Panc1 (cell line): ENCODE measurements at regions not wholly inside any gene's neighbourhood (a gene's known extent, or its start where the extent isn't known, plus 50 kb on each side); places are given as distances from the start of the nearest gene placed in this dataset.

ENCODE experiments used
- ATAC-seq: fragments of 200-7000 bp; cut with Tn5 transposase; 2 replicates; pipeline ENCODE4 v1.9.1; 2020; ENCODE audit warnings: mild to moderate bottlenecking, moderate library complexity
- BruUV-seq: library from RNA; stranded (reverse); fragments of 400-500 nt; replicated peaks from 2 replicates; lab custom pipeline; 2021; lab: Mats Ljungman, UMichigan
- CTCF ChIA-PET: fragments of 300-600 bp; sonication (Branson Sonifier 250); formaldehyde crosslinking; loops from one replicate; lab custom pipeline; 2022; ENCODE audit warnings: antibody characterized with exemption; lab: Charles Lee
- POLR2A ChIA-PET: fragments of 300-600 bp; sonication (Branson Sonifier 250); formaldehyde crosslinking; loops from one replicate; lab custom pipeline; 2022; ENCODE audit warnings: antibody characterized with exemption; lab: Charles Lee
- DNase-seq: peaks from one replicate; pipeline ENCODE4 v3.0.0-alpha.2; 2010; ENCODE audit warnings: low read depth, low spot score
- H3K27ac ChIP-seq: 2 replicates; pipeline ENCODE4 v1.5.1; 2011; ENCODE audit warnings: mild to moderate bottlenecking, low read length, inconsistent platforms
- H3K27me3 ChIP-seq: fragments of 200-500 bp; sonication (Bioruptor generic); 2 replicates; pipeline ENCODE4 v1.6.0; 2014; ENCODE audit warnings: low read length, inconsistent platforms; ENCODE audit not compliant: control insufficient read depth, insufficient read depth
- H3K36me3 ChIP-seq: fragments of 200-500 bp; sonication (Bioruptor generic); 2 replicates; pipeline ENCODE4 v1.5.1; 2014; ENCODE audit warnings: inconsistent platforms, mild to moderate bottlenecking, low read length, moderate library complexity; ENCODE audit not compliant: control insufficient read depth, insufficient read depth
- H3K4me1 ChIP-seq: 2 replicates; pipeline ENCODE4 v1.5.1; 2011; ENCODE audit warnings: inconsistent platforms, mild to moderate bottlenecking, low read length, moderate library complexity; ENCODE audit not compliant: control insufficient read depth, insufficient read depth
- H3K4me3 ChIP-seq, 2 experiments: 2 replicates each; pipeline ENCODE4 v1.5.1; 2011 to 2012; ENCODE audit warnings: low read depth in 2 of 2, low read length in 2 of 2, mild to moderate bottlenecking in 2 of 2, inconsistent platforms in 1 of 2, moderate library complexity in 1 of 2
- H3K9me3 ChIP-seq: fragments of 200-500 bp; sonication (Bioruptor generic); 2 replicates; pipeline ENCODE4 v1.5.1; 2014; ENCODE audit warnings: low read depth, mild to moderate bottlenecking, inconsistent platforms, low read length, moderate library complexity; ENCODE audit not compliant: control insufficient read depth, insufficient read depth
- CTCF ChIP-seq: fragments of 450-650 bp; IDR thresholded peaks from 2 replicates; pipeline ENCODE4 v1.5.1; 2017; ENCODE audit warnings: mild to moderate bottlenecking
- POLR2AphosphoS5 ChIP-seq: IDR thresholded peaks from 2 replicates; pipeline ENCODE4 v1.6.1; 2012; ENCODE audit warnings: mild to moderate bottlenecking, low read depth, low read length, moderate library complexity
- SIN3A ChIP-seq: IDR thresholded peaks from 2 replicates; pipeline ENCODE4 v1.6.1; 2012; ENCODE audit warnings: low read depth, mild to moderate bottlenecking, low read length, moderate library complexity, borderline replicate concordance; ENCODE audit not compliant: insufficient read depth
- TCF7L2 ChIP-seq: IDR thresholded peaks from 2 replicates; pipeline ENCODE4 v1.6.1; 2011; ENCODE audit warnings: mild to moderate bottlenecking, low read depth, low read length, inconsistent platforms
- in situ Hi-C: cut with HindIII; loops from 2 replicates; pipeline ENCODE4 v1.10.0; 2016; ENCODE audit warnings: low sequenced_read_pairs, low pct_unique_long_range_greater_than_20kb
- intact Hi-C: fragments of 100-400 bp; cut with micrococcal nuclease; formaldehyde crosslinking; loops from one replicate; pipeline ENCODE4 v1.10.0; 2022; ENCODE audit not compliant: unreplicated experiment
- TF ChIP-seq, protein P1 (sequence below), 2 experiments: IDR thresholded peaks; 2 replicates each; pipeline ENCODE4 v1.6.1; 2011 to 2012; ENCODE audit warnings: low read depth in 2 of 2, control low read depth in 1 of 2, low read length in 1 of 2, mild to moderate bottlenecking in 1 of 2, moderate library complexity in 1 of 2; ENCODE audit not compliant: insufficient read depth in 1 of 2

DNA sequence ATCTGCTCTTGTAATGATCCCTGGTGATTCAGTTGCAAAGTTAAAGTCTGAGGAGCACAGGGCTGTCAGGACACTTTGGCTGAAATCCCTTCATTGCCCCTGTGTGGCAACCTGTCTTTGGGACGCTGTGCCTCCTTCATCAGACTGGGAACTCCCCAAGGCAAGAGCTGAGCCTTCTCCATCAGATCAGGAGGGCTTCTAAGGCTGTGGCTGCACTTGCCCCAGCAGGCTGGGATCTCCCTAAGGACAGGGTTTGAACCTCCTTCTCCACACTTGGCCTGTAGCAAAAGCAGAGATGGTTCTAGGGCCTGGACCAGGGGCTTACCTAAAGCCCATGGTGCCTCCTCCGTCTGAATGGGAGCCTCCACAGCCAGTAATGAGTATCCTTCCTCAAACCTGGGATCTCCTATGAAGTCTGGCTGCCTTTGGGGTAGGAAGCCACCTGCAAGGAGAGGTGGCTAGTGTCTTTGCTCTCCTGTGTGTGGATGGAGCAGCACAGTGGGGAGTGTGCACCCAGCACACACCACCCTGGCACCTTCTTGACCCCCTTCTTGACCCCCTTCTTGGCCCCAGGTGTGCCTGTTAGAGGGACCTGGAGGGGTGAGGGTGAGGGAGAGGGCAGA lies 79.0 kb upstream of the NKD1 start:
- TF ChIP-seq, protein P1, sequence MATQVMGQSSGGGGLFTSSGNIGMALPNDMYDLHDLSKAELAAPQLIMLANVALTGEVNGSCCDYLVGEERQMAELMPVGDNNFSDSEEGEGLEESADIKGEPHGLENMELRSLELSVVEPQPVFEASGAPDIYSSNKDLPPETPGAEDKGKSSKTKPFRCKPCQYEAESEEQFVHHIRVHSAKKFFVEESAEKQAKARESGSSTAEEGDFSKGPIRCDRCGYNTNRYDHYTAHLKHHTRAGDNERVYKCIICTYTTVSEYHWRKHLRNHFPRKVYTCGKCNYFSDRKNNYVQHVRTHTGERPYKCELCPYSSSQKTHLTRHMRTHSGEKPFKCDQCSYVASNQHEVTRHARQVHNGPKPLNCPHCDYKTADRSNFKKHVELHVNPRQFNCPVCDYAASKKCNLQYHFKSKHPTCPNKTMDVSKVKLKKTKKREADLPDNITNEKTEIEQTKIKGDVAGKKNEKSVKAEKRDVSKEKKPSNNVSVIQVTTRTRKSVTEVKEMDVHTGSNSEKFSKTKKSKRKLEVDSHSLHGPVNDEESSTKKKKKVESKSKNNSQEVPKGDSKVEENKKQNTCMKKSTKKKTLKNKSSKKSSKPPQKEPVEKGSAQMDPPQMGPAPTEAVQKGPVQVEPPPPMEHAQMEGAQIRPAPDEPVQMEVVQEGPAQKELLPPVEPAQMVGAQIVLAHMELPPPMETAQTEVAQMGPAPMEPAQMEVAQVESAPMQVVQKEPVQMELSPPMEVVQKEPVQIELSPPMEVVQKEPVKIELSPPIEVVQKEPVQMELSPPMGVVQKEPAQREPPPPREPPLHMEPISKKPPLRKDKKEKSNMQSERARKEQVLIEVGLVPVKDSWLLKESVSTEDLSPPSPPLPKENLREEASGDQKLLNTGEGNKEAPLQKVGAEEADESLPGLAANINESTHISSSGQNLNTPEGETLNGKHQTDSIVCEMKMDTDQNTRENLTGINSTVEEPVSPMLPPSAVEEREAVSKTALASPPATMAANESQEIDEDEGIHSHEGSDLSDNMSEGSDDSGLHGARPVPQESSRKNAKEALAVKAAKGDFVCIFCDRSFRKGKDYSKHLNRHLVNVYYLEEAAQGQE (IDR thresholded peaks at IDR 0.05; ENCODE audit: insufficient read depth in 1 of 2, low read depth in 2 of 2, low read length in 1 of 2), result no peak
- no peak for TF ChIP-seq SIN3A
- no peak for TF ChIP-seq CTCF
- TF ChIP-seq POLR2AphosphoS5, result no peak
- TF ChIP-seq TCF7L2, result no peak
- in situ Hi-C loops, result no loop called here
- H3K27me3 ChIP-seq, result peaks cover 3% of the 10 kb centered on the region; the same call in 1 of the 2 replicates
- H3K4me3 ChIP-seq, result no peak overlapping the region
- no peaks in the 10 kb centered on the region for H3K9me3 ChIP-seq
- ChIA-PET POLR2A (no interaction called here), CTCF (no interaction called here)
- no TSS peak for BruUV-seq
- intact Hi-C loops, result no loop called here
- no peak overlapping the region for H3K27ac ChIP-seq
- no peaks in the 10 kb centered on the region for H3K36me3 ChIP-seq
- H3K4me1 ChIP-seq, result no peaks in the 10 kb centered on the region
- ATAC-seq (no peak), DNase-seq (no peak)

DNA sequence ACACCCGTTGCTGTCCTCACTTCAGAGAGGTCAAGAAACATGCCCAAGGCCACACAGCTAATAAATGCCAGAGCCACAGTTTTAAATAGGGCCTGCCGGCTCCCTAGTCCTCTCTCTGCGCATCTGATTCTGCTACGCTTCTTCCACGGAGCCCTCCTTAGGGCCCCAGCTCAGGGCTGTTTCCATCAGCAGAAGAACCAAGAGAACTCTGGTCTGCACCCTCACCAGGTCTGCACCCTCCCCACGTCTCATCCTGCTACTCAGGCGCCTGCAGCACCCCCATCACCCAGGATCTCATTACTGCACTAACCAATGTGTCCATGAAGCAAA lies 79.5 kb upstream of the NKD1 start:
- Histone ChIP-seq H3K9me3 (no peaks in the 10 kb centered on the region), H3K4me3 (no peak overlapping the region), H3K36me3 (no peaks in the 10 kb centered on the region), H3K4me1 (no peaks in the 10 kb centered on the region), H3K27me3 (peaks cover 3% of the 10 kb centered on the region; the same call in 1 of the 2 replicates), H3K27ac (no peak overlapping the region)
- intact Hi-C loops (no loop called here), in situ Hi-C loops (no loop called here)
- ChIA-PET CTCF (no interaction called here), POLR2A (no interaction called here)
- TF ChIP-seq TCF7L2 (no peak), POLR2AphosphoS5 (no peak), SIN3A (no peak), CTCF (no peak)
- TF ChIP-seq, protein P1 (IDR thresholded peaks at IDR 0.05; ENCODE audit: insufficient read depth in 1 of 2, low read depth in 2 of 2, low read length in 1 of 2), result no peak
- BruUV-seq, result no TSS peak
- ATAC-seq, result no peak
- DNase-seq, result no peak
